Osteocyte (in vitro differentiated cells): ENCODE measurements at regions not wholly inside any gene's neighbourhood (a gene's known extent, or its start where the extent isn't known, plus 50 kb on each side); places are given as distances from the start of the nearest gene placed in this dataset.

Experiments
- DNase-seq: peaks from one replicate; pipeline ENCODE4 v3.0.0; 2021; ENCODE audit warnings: mixed read lengths; ENCODE audit not compliant: unreplicated experiment; ENCODE audit errors: extremely low spot score
- H3K27ac Mint-ChIP-seq: one replicate; pipeline ENCODE4 v1.8.0; 2021; ENCODE audit warnings: mild to moderate bottlenecking, mixed read lengths; ENCODE audit not compliant: unreplicated experiment
- H3K27me3 Mint-ChIP-seq: one replicate; pipeline ENCODE4 v1.8.0; 2021; ENCODE audit warnings: mixed read lengths; ENCODE audit not compliant: unreplicated experiment
- H3K36me3 Mint-ChIP-seq: one replicate; pipeline ENCODE4 v1.8.0; 2021; ENCODE audit warnings: mixed read lengths; ENCODE audit not compliant: unreplicated experiment
- H3K4me1 Mint-ChIP-seq: one replicate; pipeline ENCODE4 v1.8.0; 2021; ENCODE audit warnings: mixed read lengths; ENCODE audit not compliant: unreplicated experiment
- H3K4me3 Mint-ChIP-seq: one replicate; pipeline ENCODE4 v1.8.0; 2021; ENCODE audit warnings: mild to moderate bottlenecking, moderate library complexity, mixed read lengths; ENCODE audit not compliant: unreplicated experiment
- H3K9me3 Mint-ChIP-seq: one replicate; pipeline ENCODE4 v1.8.0; 2021; ENCODE audit warnings: mixed read lengths; ENCODE audit not compliant: unreplicated experiment
- CTCF ChIP-seq: fragments of 200-600 bp; sonication (generic); IDR thresholded peaks from 2 replicates; pipeline ENCODE4 v1.5.0; 2021; ENCODE audit warnings: antibody characterized with exemption, mild to moderate bottlenecking, moderate library complexity

- H3K4me3 Mint-ChIP-seq = no peak overlapping the region
- H3K27me3 Mint-ChIP-seq = peaks cover 22% of the 10 kb centered on the region
- H3K9me3 Mint-ChIP-seq = no peaks in the 10 kb centered on the region
- no peak for DNase-seq
- H3K4me1 Mint-ChIP-seq = peaks cover 19% of the 10 kb centered on the region
- no peak for TF ChIP-seq CTCF
- H3K36me3 Mint-ChIP-seq = peaks cover 3% of the 10 kb centered on the region
- H3K27ac Mint-ChIP-seq = no peak overlapping the region
These were observed 87.2 kb upstream of the SOX13 start for GRCh38 chr1:203985676-203986075.

GRCh38 chr1:203986887-203987461 is 85.9 kb upstream of the SOX13 start:
- no peak for TF ChIP-seq CTCF
- DNase-seq = no peak
- peaks cover 19% of the 10 kb centered on the region for H3K27me3 Mint-ChIP-seq
- H3K36me3 Mint-ChIP-seq = peaks cover 3% of the 10 kb centered on the region
- H3K27ac Mint-ChIP-seq = peak overlapping the region; percentile 75
- H3K9me3 Mint-ChIP-seq = no peaks in the 10 kb centered on the region
- peaks cover 19% of the 10 kb centered on the region for H3K4me1 Mint-ChIP-seq
- no peak overlapping the region for H3K4me3 Mint-ChIP-seq

GRCh38 chr1:203990118-203990517 is 82.8 kb upstream of the SOX13 start:
- TF ChIP-seq CTCF = no peak
- H3K36me3 Mint-ChIP-seq = peaks cover 3% of the 10 kb centered on the region
- DNase-seq = no peak
- peaks cover 27% of the 10 kb centered on the region for H3K27me3 Mint-ChIP-seq
- H3K4me1 Mint-ChIP-seq = peaks cover 18% of the 10 kb centered on the region
- no peaks in the 10 kb centered on the region for H3K9me3 Mint-ChIP-seq
- no peak overlapping the region for H3K27ac Mint-ChIP-seq
- no peak overlapping the region for H3K4me3 Mint-ChIP-seq

GRCh38 chr1:203992440-203992839 is 80.5 kb upstream of the SOX13 start:
- Mint-ChIP-seq H3K36me3 (peaks cover 3% of the 10 kb centered on the region), H3K27ac (no peak overlapping the region), H3K4me1 (peaks cover 7% of the 10 kb centered on the region), H3K9me3 (no peaks in the 10 kb centered on the region), H3K4me3 (no peak overlapping the region), H3K27me3 (peaks cover 38% of the 10 kb centered on the region)
- TF ChIP-seq CTCF = no peak
- no peak for DNase-seq

- Mint-ChIP-seq H3K9me3 (no peaks in the 10 kb centered on the region), H3K4me1 (peaks cover 5% of the 10 kb centered on the region), H3K36me3 (no peaks in the 10 kb centered on the region), H3K27ac (no peak overlapping the region), H3K27me3 (peaks cover 34% of the 10 kb centered on the region), H3K4me3 (no peak overlapping the region)
- no peak for DNase-seq
- no peak for TF ChIP-seq CTCF
These were observed 79.7 kb upstream of the SOX13 start for GRCh38 chr1:203993256-203993655.
